ENCODE measurements at regions not wholly inside any gene's neighbourhood (a gene's known extent, or its start where the extent isn't known, plus 50 kb on each side); places are given as distances from the start of the nearest gene placed in this dataset.

- H3K27ac Mint-ChIP-seq: no peak overlapping the region
- peaks cover 5% of the 10 kb centered on the region for H3K27me3 Mint-ChIP-seq
- ATAC-seq (replicated peaks): no peak
- no peaks in the 10 kb centered on the region for H3K4me1 Mint-ChIP-seq
- no peak overlapping the region for H3K4me3 Mint-ChIP-seq
- H3K36me3 Mint-ChIP-seq (ENCODE audit: low read depth): no peaks in the 10 kb centered on the region
- H3K9me3 Mint-ChIP-seq: no peaks in the 10 kb centered on the region
Measured at GRCh38 chr10:10804061-10804460, 213.6 kb upstream of the CELF2 start.

DNA sequence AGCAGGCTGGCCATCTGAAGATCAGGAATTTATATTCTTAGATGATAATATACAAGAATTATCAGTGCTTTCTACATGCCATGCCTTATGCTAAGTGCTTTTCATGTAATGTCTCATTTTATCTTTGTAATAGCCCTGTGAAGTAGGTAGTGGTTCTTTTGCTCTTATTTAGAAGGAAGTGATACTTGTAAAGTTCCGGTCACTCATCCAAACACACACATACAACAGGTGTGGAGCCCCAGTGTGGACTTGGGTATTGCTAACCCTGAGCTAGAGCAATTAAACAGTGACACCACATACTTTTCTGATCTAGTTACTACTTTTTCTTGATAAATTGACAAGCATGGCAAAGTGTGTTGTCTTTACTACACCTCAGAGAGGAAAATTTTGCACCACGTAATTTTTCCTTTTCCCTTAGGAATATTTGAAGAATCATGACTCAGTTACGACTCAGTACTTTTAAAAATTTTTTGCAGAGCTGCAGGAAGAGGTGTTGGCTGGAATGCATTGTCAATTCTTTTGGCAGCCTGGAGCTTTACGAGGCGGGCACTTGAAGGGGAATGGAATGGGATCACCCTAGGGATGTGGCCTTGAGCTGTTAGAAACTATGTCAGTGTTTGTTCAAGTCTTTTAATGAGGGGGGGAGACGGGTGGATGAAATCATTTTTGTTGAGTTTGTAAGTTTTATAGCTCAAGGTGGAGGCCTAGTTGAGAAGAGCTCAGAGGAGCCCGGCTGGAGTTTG, 212.5 kb upstream of the CELF2 start:
- Mint-ChIP-seq H3K9me3 (no peaks in the 10 kb centered on the region), H3K36me3 (ENCODE audit: low read depth) (no peaks in the 10 kb centered on the region), H3K27me3 (peaks cover 6% of the 10 kb centered on the region), H3K4me1 (no peaks in the 10 kb centered on the region), H3K27ac (no peak overlapping the region), H3K4me3 (no peak overlapping the region)
- no peak for ATAC-seq (replicated peaks)

- no peaks in the 10 kb centered on the region for H3K4me1 Mint-ChIP-seq
- ATAC-seq (replicated peaks): no peak
- peaks cover 5% of the 10 kb centered on the region for H3K9me3 Mint-ChIP-seq
- no peaks in the 10 kb centered on the region for H3K36me3 Mint-ChIP-seq (ENCODE audit: low read depth)
- no peak overlapping the region for H3K4me3 Mint-ChIP-seq
- H3K27me3 Mint-ChIP-seq: peaks cover 16% of the 10 kb centered on the region
- H3K27ac Mint-ChIP-seq: no peak overlapping the region
Measured at GRCh38 chr10:10807106-10807505, 210.6 kb upstream of the CELF2 start.

- ATAC-seq (replicated peaks): no peak
- Mint-ChIP-seq H3K27me3 (peaks cover 14% of the 10 kb centered on the region), H3K27ac (no peak overlapping the region), H3K4me3 (no peak overlapping the region), H3K4me1 (no peaks in the 10 kb centered on the region), H3K36me3 (ENCODE audit: low read depth) (no peaks in the 10 kb centered on the region), H3K9me3 (peaks cover 5% of the 10 kb centered on the region)
Measured at GRCh38 chr10:10811562-10811961, 206.1 kb upstream of the CELF2 start.

GRCh38 chr10:10813656-10814055, 204.0 kb upstream of the CELF2 start:
- peaks cover 5% of the 10 kb centered on the region for H3K9me3 Mint-ChIP-seq
- H3K4me3 Mint-ChIP-seq: no peak overlapping the region
- H3K27me3 Mint-ChIP-seq: peaks cover 11% of the 10 kb centered on the region
- no peaks in the 10 kb centered on the region for H3K36me3 Mint-ChIP-seq (ENCODE audit: low read depth)
- no peaks in the 10 kb centered on the region for H3K4me1 Mint-ChIP-seq
- no peak for ATAC-seq (replicated peaks)
- no peak overlapping the region for H3K27ac Mint-ChIP-seq

GRCh38 chr10:10814069-10814468, 203.6 kb upstream of the CELF2 start:
- Mint-ChIP-seq H3K27me3 (peaks cover 11% of the 10 kb centered on the region), H3K27ac (no peak overlapping the region), H3K36me3 (ENCODE audit: low read depth) (no peaks in the 10 kb centered on the region), H3K4me1 (no peaks in the 10 kb centered on the region), H3K9me3 (peaks cover 5% of the 10 kb centered on the region), H3K4me3 (no peak overlapping the region)
- no peak for ATAC-seq (replicated peaks)

- Mint-ChIP-seq H3K36me3 (ENCODE audit: low read depth) (no peaks in the 10 kb centered on the region), H3K4me3 (no peak overlapping the region), H3K4me1 (no peaks in the 10 kb centered on the region), H3K27me3 (peaks cover 3% of the 10 kb centered on the region), H3K9me3 (peaks cover 4% of the 10 kb centered on the region), H3K27ac (no peak overlapping the region)
- no peak for ATAC-seq (replicated peaks)
Measured at GRCh38 chr10:10816447-10816846, 201.2 kb upstream of the CELF2 start.

GRCh38 chr10:10817609-10818008, 200.1 kb upstream of the CELF2 start:
- no peak overlapping the region for H3K4me3 Mint-ChIP-seq

GRCh38 chr10:10818082-10818481, 199.6 kb upstream of the CELF2 start:
- Mint-ChIP-seq H3K4me1 (no peaks in the 10 kb centered on the region), H3K36me3 (ENCODE audit: low read depth) (no peaks in the 10 kb centered on the region), H3K27me3 (peaks cover 3% of the 10 kb centered on the region), H3K9me3 (no peaks in the 10 kb centered on the region), H3K27ac (no peak overlapping the region), H3K4me3 (no peak overlapping the region)
- ATAC-seq (replicated peaks): no peak

More at GRCh38 chr10:10817609-10818008, 200.1 kb upstream of the CELF2 start:
- ATAC-seq (replicated peaks): no peak
- Mint-ChIP-seq H3K27ac (no peak overlapping the region), H3K36me3 (ENCODE audit: low read depth) (no peaks in the 10 kb centered on the region), H3K27me3 (peaks cover 3% of the 10 kb centered on the region), H3K9me3 (no peaks in the 10 kb centered on the region), H3K4me1 (no peaks in the 10 kb centered on the region)

DNA sequence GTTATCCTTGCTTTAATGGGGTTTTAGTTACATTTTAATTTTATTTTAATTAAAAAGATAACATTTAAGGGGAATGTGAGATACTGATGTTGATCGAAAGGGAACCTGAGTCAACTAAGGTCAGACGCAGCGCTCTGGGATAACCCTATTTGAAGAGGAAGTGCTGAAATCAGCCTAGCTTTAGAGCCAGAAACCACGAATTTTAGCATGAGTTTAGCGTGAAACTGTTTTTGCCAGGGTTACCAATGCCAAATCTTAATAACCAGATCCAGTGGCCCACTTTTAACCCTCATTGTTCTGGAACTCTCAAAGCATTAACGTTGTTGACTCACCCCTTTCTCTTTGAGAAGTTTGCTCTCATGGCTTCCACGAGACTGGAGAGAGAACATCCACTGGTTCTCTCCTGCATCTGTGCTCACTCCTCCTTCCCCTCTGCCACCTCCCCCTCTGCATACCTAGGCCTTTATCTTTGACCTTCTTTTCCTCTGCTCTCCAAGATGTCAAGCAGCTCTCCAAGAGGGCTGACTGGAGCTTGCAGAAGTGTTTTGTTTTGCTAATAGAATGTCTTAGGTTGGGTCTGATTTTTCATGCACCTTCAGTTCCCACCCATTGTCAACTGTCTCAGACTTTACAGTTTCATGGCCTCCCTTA, 198.3 kb upstream of the CELF2 start:
- Mint-ChIP-seq H3K27ac (no peak overlapping the region), H3K4me1 (no peaks in the 10 kb centered on the region), H3K27me3 (peaks cover 11% of the 10 kb centered on the region), H3K9me3 (no peaks in the 10 kb centered on the region), H3K4me3 (no peak overlapping the region), H3K36me3 (ENCODE audit: low read depth) (no peaks in the 10 kb centered on the region)
- no peak for ATAC-seq (replicated peaks)

DNA sequence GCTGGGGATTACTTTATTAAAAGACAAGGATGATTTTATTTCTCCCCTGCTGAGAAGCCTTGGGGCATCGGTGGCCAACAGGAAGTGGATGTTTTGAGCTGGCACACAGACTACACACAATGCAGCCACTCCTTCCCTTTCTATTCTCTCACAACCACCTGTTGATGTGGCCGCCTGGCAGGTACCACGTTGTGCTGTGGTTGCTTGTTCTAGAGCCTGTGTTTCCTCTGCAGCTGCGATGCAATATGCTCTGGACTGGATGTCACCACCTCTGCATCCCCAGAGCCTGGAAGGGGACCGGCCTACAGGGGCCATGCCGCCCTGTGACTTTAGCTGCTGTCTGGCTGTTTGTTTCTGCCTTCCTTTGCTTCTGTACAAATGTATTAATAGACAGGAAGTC, 195.7 kb upstream of the CELF2 start:
- Mint-ChIP-seq H3K27ac (no peak overlapping the region), H3K9me3 (no peaks in the 10 kb centered on the region), H3K27me3 (peaks cover 17% of the 10 kb centered on the region), H3K4me1 (no peaks in the 10 kb centered on the region), H3K36me3 (ENCODE audit: low read depth) (no peaks in the 10 kb centered on the region), H3K4me3 (no peak overlapping the region)
- no peak for ATAC-seq (replicated peaks)

DNA sequence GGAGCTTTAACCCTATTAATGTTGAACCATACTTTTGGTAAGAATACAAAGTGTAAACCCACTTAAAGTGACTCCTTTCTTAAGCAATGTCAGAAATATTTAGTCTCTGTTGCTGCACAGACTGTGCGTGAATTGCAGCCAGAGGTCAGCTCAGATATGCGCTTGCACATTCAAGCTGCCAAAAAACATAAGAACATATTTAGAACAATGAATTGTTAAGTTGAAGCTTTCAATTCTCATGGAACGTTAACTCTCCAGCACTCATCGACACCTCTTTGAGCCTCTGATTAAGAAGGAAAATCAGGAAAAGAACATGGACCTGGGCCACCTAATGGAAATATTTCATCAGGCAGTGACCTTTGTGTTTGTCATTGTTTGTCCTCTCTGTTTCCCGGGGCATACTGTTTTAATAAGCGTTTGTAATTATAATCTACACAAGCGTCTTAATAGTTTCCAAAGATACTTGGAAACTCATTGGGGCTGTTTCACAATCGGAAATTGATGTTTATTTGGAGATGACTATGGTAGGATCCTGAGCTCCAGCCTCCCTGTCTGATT, 193.0 kb upstream of the CELF2 start:
- no peaks in the 10 kb centered on the region for H3K9me3 Mint-ChIP-seq
- no peak overlapping the region for H3K27ac Mint-ChIP-seq
- H3K4me3 Mint-ChIP-seq: no peak overlapping the region
- peaks cover 21% of the 10 kb centered on the region for H3K27me3 Mint-ChIP-seq
- H3K36me3 Mint-ChIP-seq (ENCODE audit: low read depth): no peaks in the 10 kb centered on the region
- H3K4me1 Mint-ChIP-seq: no peaks in the 10 kb centered on the region
- no peak for ATAC-seq (replicated peaks)

GRCh38 chr10:10826125-10826524, 191.5 kb upstream of the CELF2 start:
- peaks cover 20% of the 10 kb centered on the region for H3K27me3 Mint-ChIP-seq
- no peak overlapping the region for H3K27ac Mint-ChIP-seq
- no peak overlapping the region for H3K4me3 Mint-ChIP-seq
- ATAC-seq (replicated peaks): no peak
- no peaks in the 10 kb centered on the region for H3K9me3 Mint-ChIP-seq
- no peaks in the 10 kb centered on the region for H3K4me1 Mint-ChIP-seq
- no peaks in the 10 kb centered on the region for H3K36me3 Mint-ChIP-seq (ENCODE audit: low read depth)

DNA sequence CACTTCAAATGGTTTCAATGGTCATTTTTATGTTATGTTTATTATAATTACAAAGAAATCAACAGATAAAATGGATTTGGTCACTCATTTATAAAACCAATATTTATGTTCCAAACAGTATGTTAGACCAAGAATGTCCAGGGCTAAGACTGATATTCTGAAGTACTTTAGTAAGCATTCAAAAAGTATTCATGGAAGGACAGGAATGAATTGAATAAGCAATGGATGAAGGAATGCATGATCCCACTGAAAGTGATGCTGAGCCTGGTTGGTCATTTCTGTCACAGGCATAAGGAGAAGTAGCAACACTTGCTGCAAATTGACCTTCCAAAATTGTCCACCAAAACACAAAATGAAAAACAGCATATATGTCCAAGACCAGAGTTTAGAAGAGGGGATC, 189.0 kb upstream of the CELF2 start:
- Mint-ChIP-seq H3K27ac (no peak overlapping the region), H3K4me1 (no peaks in the 10 kb centered on the region), H3K27me3 (peaks cover 16% of the 10 kb centered on the region), H3K36me3 (ENCODE audit: low read depth) (no peaks in the 10 kb centered on the region), H3K4me3 (no peak overlapping the region), H3K9me3 (no peaks in the 10 kb centered on the region)
- no peak for ATAC-seq (replicated peaks)

DNA sequence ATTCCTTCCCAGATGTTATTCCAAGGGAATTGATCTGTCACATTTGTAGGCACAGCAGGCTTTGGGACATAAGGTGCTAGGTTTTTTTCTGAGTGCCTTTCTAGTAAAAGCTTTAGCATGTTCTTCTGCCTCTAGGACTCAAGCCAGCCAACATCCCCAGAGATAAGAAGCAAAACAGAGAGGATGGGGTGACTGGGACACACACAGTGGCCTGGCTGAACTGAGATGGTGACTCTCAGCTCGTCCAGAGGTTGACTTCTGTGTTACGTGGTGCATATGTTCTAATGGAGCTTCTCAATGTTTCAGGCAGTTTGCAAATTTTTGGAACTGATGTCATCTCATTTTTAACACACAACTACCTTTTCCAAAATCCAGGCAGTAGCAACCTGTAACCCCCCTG, 188.1 kb upstream of the CELF2 start:
- no peak overlapping the region for H3K4me3 Mint-ChIP-seq
- H3K27ac Mint-ChIP-seq: no peak overlapping the region
- ATAC-seq (replicated peaks): no peak
- H3K27me3 Mint-ChIP-seq: peaks cover 10% of the 10 kb centered on the region
- no peaks in the 10 kb centered on the region for H3K4me1 Mint-ChIP-seq
- H3K36me3 Mint-ChIP-seq (ENCODE audit: low read depth): no peaks in the 10 kb centered on the region
- peaks cover 3% of the 10 kb centered on the region for H3K9me3 Mint-ChIP-seq

All from activated T-helper 17 cell treated with anti-CD3 and anti-CD28 coated beads, Interleukin-2, amount 50 U/mL, for 72 hours (primary cell).